Fibroblast of the aortic adventitia (primary cell): ENCODE measurements at regions not wholly inside any gene's neighbourhood (a gene's known extent, or its start where the extent isn't known, plus 50 kb on each side); places are given as distances from the start of the nearest gene placed in this dataset.

Experiments used
- DNase-seq: peaks from one replicate; pipeline ENCODE4 v3.0.0-alpha.2; 2010; ENCODE audit warnings: low read depth
- H3K4me3 ChIP-seq: 2 replicates; pipeline ENCODE4 v1.5.1; 2011; ENCODE audit warnings: low read depth, mild to moderate bottlenecking, control low read depth, low read length, moderate library complexity
- TF ChIP-seq, protein P1 (sequence below): IDR thresholded peaks from 2 replicates; pipeline ENCODE4 v1.5.1; 2011; ENCODE audit warnings: mild to moderate bottlenecking, low read length, control low read depth, inconsistent platforms; ENCODE audit not compliant: insufficient read depth

- no peak for DNase-seq
- TF ChIP-seq, protein P1, sequence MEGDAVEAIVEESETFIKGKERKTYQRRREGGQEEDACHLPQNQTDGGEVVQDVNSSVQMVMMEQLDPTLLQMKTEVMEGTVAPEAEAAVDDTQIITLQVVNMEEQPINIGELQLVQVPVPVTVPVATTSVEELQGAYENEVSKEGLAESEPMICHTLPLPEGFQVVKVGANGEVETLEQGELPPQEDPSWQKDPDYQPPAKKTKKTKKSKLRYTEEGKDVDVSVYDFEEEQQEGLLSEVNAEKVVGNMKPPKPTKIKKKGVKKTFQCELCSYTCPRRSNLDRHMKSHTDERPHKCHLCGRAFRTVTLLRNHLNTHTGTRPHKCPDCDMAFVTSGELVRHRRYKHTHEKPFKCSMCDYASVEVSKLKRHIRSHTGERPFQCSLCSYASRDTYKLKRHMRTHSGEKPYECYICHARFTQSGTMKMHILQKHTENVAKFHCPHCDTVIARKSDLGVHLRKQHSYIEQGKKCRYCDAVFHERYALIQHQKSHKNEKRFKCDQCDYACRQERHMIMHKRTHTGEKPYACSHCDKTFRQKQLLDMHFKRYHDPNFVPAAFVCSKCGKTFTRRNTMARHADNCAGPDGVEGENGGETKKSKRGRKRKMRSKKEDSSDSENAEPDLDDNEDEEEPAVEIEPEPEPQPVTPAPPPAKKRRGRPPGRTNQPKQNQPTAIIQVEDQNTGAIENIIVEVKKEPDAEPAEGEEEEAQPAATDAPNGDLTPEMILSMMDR = no peak
These were observed 306.7 kb downstream of the EPB41L4A start for GRCh38 chr5:112112346-112112745.

GRCh38 chr5:112109331-112110007 lies 309.6 kb downstream of the EPB41L4A start:
- H3K4me3 ChIP-seq = no peak overlapping the region
- DNase-seq = peak; percentile 98
- TF ChIP-seq, protein P1 = no peak

More at GRCh38 chr5:112112346-112112745, 306.7 kb downstream of the EPB41L4A start:
- H3K4me3 ChIP-seq = no peak overlapping the region

GRCh38 chr5:112106878-112107277 lies 312.2 kb downstream of the EPB41L4A start:
- TF ChIP-seq, protein P1 = no peak
- DNase-seq = no peak
- H3K4me3 ChIP-seq = no peak overlapping the region

- peak; percentile 70 for DNase-seq
- peak overlapping the region; percentile 44 for H3K4me3 ChIP-seq
- TF ChIP-seq, protein P1 = no peak
These were observed 321.3 kb downstream of the EPB41L4A start for GRCh38 chr5:112097768-112098167.

DNA sequence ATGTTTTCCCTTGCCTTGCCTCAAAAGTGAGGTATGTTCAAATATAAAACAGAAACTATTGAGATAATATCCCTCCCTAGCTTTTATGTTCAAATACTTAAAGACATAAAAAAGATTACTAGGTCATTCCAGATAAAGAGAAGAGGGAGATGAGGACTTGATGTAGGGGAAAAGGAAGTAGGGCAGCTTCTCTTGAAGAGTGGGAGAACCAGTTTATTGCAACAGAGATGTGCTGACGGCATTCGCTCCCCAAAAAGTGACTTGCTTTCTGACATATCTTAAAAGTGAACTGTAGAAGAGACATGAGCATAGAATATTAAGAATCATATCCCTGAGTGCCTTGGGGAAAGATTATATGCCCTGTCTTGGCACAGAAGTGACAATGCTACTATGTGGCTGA lies 330.2 kb upstream of the NREP start:
- no peak for DNase-seq
- TF ChIP-seq, protein P1 = no peak

GRCh38 chr5:112086740-112087139 lies 329.7 kb upstream of the NREP start:
- DNase-seq = no peak
- H3K4me3 ChIP-seq = no peak overlapping the region
- TF ChIP-seq, protein P1 = no peak

More for the DNA sequence above, 330.2 kb upstream of the NREP start:
- no peak overlapping the region for H3K4me3 ChIP-seq

DNA sequence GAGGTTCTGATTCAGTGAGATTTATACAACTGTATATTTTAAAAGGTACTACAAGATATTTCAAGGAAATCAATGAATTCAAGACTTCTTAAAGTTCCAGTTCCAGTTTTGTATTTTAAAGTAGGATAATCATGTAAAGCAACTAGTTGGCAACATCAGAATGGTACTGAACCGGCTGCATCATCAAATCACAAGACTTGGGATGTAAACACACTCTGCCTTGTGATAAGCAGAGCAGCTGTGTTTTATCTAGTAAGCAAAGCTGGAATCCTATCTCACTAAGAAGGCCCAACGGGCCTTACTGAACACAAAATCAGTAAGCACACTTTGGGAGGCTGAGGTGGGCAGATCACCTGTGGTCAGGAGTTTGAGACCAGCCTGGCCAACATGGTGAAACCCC lies 327.2 kb upstream of the NREP start:
- peak; percentile 64 for DNase-seq
- no peak overlapping the region for H3K4me3 ChIP-seq
- TF ChIP-seq, protein P1 = no peak
